Keratinocyte (primary cell): ENCODE measurements at regions not wholly inside any gene's neighbourhood (a gene's known extent, or its start where the extent isn't known, plus 50 kb on each side); places are given as distances from the start of the nearest gene placed in this dataset.

ENCODE experiments used
- DNase-seq: peaks from one replicate; pipeline ENCODE4 v3.0.0-alpha.2; 2011; ENCODE audit warnings: low read depth, missing footprints, low spot score
- FAIRE-seq: peaks from 2 replicates; lab custom pipeline; 2011; peaks lifted over from hg19 to GRCh38; lab: Jason Lieb, UNC
- H2AFZ ChIP-seq: 2 replicates; pipeline ENCODE4 v1.6.0; 2012; ENCODE audit warnings: low read length, control low read depth, inconsistent platforms; ENCODE audit not compliant: control insufficient read depth
- H3K27ac ChIP-seq: 2 replicates; pipeline ENCODE4 v1.5.1; 2011; ENCODE audit warnings: low read length; ENCODE audit not compliant: control insufficient read depth, insufficient read depth
- H3K27me3 ChIP-seq: 3 replicates; pipeline ENCODE4 v1.6.0; 2011; ENCODE audit warnings: low read length; ENCODE audit not compliant: control insufficient read depth, insufficient read depth; ENCODE audit errors: extremely low read depth
- H3K36me3 ChIP-seq, 2 experiments: 2 replicates in 1 of 2; 3 replicates in 1 of 2; pipeline ENCODE4 v1.5.1; 2011; ENCODE audit warnings: low read length in 2 of 2, mild to moderate bottlenecking in 1 of 2; ENCODE audit not compliant: control insufficient read depth in 2 of 2, insufficient read depth in 2 of 2; ENCODE audit errors: extremely low read depth in 1 of 2
- H3K4me1 ChIP-seq: 3 replicates; pipeline ENCODE4 v1.5.1; 2011; ENCODE audit warnings: low read length; ENCODE audit not compliant: control insufficient read depth, insufficient read depth; ENCODE audit errors: extremely low read depth
- H3K4me2 ChIP-seq: 3 replicates; pipeline ENCODE4 v1.6.0; 2011; ENCODE audit warnings: low read depth, low read length; ENCODE audit not compliant: control insufficient read depth, insufficient read depth; ENCODE audit errors: extremely low read depth
- H3K4me3 ChIP-seq, 3 experiments: fragments of 200-600 bp in 1 of 3; sonication (generic) in 1 of 3; 2 replicates in 2 of 3; 3 replicates in 1 of 3; pipeline ENCODE4 v1.5.1; 2011 to 2016; ENCODE audit warnings: low read length in 3 of 3, mild to moderate bottlenecking in 3 of 3, control low read depth in 2 of 3, inconsistent platforms in 1 of 3, low read depth in 1 of 3, mixed read lengths in 1 of 3, mixed run types in 1 of 3, moderate library complexity in 1 of 3; ENCODE audit not compliant: control insufficient read depth in 2 of 3, insufficient read depth in 2 of 3; ENCODE audit errors: extremely low read depth in 1 of 3
- H3K79me2 ChIP-seq: 2 replicates; pipeline ENCODE4 v1.6.0; 2012; ENCODE audit warnings: low read length; ENCODE audit not compliant: control insufficient read depth, insufficient read depth
- H3K9ac ChIP-seq: 3 replicates; pipeline ENCODE4 v1.6.0; 2011; ENCODE audit warnings: low read length; ENCODE audit not compliant: control insufficient read depth, insufficient read depth; ENCODE audit errors: extremely low read depth
- H3K9me1 ChIP-seq: 3 replicates; pipeline ENCODE4 v1.6.0; 2011; ENCODE audit warnings: low read length; ENCODE audit not compliant: control insufficient read depth, insufficient read depth; ENCODE audit errors: extremely low read depth
- H3K9me3 ChIP-seq: 2 replicates; pipeline ENCODE4 v1.5.1; 2012; ENCODE audit warnings: low read depth, low read length; ENCODE audit not compliant: control insufficient read depth
- H4K20me1 ChIP-seq: 3 replicates; pipeline ENCODE4 v1.6.0; 2011; ENCODE audit warnings: low read length; ENCODE audit not compliant: control insufficient read depth, insufficient read depth; ENCODE audit errors: extremely low read depth
- EZH2 ChIP-seq: IDR thresholded peaks from one replicate; pipeline ENCODE4 v1.6.1; 2012; ENCODE audit warnings: inconsistent platforms, mild to moderate bottlenecking, low read length, moderate library complexity
- dilution Hi-C: fragments of 300-500 bp; cut with MboI; formaldehyde crosslinking; loops from one replicate; pipeline ENCODE4 v1.7.0; 2020; ENCODE audit warnings: low sequenced_read_pairs; ENCODE audit not compliant: extremely low pct_ligation_motif_present
- TF ChIP-seq, protein P1 (sequence below), 3 experiments: IDR thresholded peaks in 1 of 3; conservative IDR thresholded peaks in 1 of 3; optimal IDR thresholded peaks in 1 of 3; 2 replicates in 2 of 3; 3 replicates in 1 of 3; pipeline versions ENCODE3 to v1.5.1; 2011; ENCODE audit warnings: low read length in 3 of 3, mild to moderate bottlenecking in 3 of 3, moderate library complexity in 2 of 3, control low read depth in 1 of 3, inconsistent platforms in 1 of 3; ENCODE audit not compliant: insufficient read depth in 2 of 3; ENCODE audit errors: extremely low read depth in 1 of 3

DNA sequence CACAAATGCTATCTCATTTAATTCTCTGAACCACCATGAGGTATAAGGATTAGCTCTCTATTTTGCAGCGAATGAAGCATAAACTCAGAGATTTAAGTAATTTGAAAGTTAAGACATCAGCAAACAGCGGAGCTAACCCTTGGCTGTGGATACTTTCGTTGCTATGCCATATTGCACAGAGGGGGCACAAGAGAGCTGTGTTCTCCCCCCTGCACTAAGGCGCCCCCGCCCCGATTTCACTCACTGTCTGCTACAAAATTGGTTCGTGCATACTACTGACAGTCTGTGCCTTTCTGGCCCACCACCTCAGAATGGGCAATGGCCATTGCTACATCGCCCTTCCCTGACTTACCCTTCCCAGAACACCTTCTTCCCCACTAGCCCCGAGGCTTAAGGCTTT lies 105.7 kb upstream of the OBI1 start:
- no peak overlapping the region for H3K4me3 ChIP-seq
- H3K79me2 ChIP-seq, result no peaks in the 10 kb centered on the region
- H3K4me1 ChIP-seq, result no peaks in the 10 kb centered on the region
- H3K27ac ChIP-seq, result no peak overlapping the region
- DNase-seq, result no peak
- no peaks in the 10 kb centered on the region for H4K20me1 ChIP-seq
- no peaks in the 10 kb centered on the region for H3K9me1 ChIP-seq
- H3K4me2 ChIP-seq, result no peak overlapping the region
- no peak overlapping the region for H2AFZ ChIP-seq
- no peaks in the 10 kb centered on the region for H3K9me3 ChIP-seq
- H3K36me3 ChIP-seq, result no peaks in the 10 kb centered on the region
- dilution Hi-C loops, result no loop called here
- TF ChIP-seq, protein P1, sequence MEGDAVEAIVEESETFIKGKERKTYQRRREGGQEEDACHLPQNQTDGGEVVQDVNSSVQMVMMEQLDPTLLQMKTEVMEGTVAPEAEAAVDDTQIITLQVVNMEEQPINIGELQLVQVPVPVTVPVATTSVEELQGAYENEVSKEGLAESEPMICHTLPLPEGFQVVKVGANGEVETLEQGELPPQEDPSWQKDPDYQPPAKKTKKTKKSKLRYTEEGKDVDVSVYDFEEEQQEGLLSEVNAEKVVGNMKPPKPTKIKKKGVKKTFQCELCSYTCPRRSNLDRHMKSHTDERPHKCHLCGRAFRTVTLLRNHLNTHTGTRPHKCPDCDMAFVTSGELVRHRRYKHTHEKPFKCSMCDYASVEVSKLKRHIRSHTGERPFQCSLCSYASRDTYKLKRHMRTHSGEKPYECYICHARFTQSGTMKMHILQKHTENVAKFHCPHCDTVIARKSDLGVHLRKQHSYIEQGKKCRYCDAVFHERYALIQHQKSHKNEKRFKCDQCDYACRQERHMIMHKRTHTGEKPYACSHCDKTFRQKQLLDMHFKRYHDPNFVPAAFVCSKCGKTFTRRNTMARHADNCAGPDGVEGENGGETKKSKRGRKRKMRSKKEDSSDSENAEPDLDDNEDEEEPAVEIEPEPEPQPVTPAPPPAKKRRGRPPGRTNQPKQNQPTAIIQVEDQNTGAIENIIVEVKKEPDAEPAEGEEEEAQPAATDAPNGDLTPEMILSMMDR (optimal IDR thresholded peaks at IDR 0.05 in 1 of 3, IDR thresholded peaks at IDR 0.05 in 1 of 3, conservative IDR thresholded peaks at IDR 0.05 in 1 of 3; ENCODE audit: extremely low read depth in 1 of 3, insufficient read depth in 2 of 3, low read length in 3 of 3), result no peak
- TF ChIP-seq EZH2, result no peak
- FAIRE-seq, result no peak
- no peak overlapping the region for H3K9ac ChIP-seq
- H3K27me3 ChIP-seq, result no peaks in the 10 kb centered on the region

DNA sequence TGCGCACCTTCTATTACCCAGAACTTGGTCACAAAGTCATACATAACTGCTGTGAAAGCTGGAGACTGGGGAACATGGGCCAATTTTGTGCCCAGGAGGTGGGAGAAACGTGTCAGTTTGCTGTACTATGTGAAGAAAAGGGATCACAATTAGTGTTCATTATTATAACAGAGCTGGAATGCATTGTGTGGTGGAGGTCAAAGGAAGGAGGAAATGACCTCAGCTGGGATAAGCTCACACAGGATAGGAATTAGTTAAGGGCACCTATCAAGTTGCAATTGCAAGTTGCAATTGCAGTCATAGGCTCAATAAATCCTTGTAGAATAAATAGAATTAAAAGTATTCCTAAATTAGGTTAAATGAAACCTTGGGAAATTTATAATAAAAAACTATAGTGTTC lies 103.9 kb upstream of the OBI1 start:
- no peak overlapping the region for H3K4me2 ChIP-seq
- FAIRE-seq, result no peak
- H3K79me2 ChIP-seq, result no peaks in the 10 kb centered on the region
- no peak overlapping the region for H3K4me3 ChIP-seq
- no peaks in the 10 kb centered on the region for H3K36me3 ChIP-seq
- DNase-seq, result no peak
- H3K27me3 ChIP-seq, result no peaks in the 10 kb centered on the region
- H3K9me1 ChIP-seq, result no peaks in the 10 kb centered on the region
- dilution Hi-C loops, result no loop called here
- no peaks in the 10 kb centered on the region for H4K20me1 ChIP-seq
- H3K9ac ChIP-seq, result no peak overlapping the region
- no peak for TF ChIP-seq EZH2
- TF ChIP-seq, protein P1 (optimal IDR thresholded peaks at IDR 0.05 in 1 of 3, IDR thresholded peaks at IDR 0.05 in 1 of 3, conservative IDR thresholded peaks at IDR 0.05 in 1 of 3; ENCODE audit: extremely low read depth in 1 of 3, insufficient read depth in 2 of 3, low read length in 3 of 3), result no peak
- no peak overlapping the region for H2AFZ ChIP-seq
- no peaks in the 10 kb centered on the region for H3K4me1 ChIP-seq
- H3K9me3 ChIP-seq, result no peaks in the 10 kb centered on the region
- no peak overlapping the region for H3K27ac ChIP-seq
